Heart left ventricle (tissue), 16 donors: ENCODE measurements at regions not wholly inside any gene's neighbourhood (a gene's known extent, or its start where the extent isn't known, plus 50 kb on each side); places are given as distances from the start of the nearest gene placed in this dataset.

Experiments used
- ATAC-seq, 4 donors: fragments of 200-7000 bp; cut with Tn5 transposase; one replicate each; pipeline ENCODE4 v1.9.1; 2020 to 2022; ENCODE audit warnings: moderate library complexity in 4 of 4, mild to moderate bottlenecking in 3 of 4, moderate number of reproducible peaks in 1 of 4
- DNase-seq, 5 donors: peaks; one replicate each; pipeline ENCODE4 v3.0.0-alpha.2; 2020
- H3K27ac ChIP-seq, 12 donors: fragments of 200-600 bp; sonication (generic) in 4 of 12; one replicate each; pipeline versions ENCODE4 v1.5.0 to v1.8.0; 2016 to 2022; ENCODE audit warnings: mild to moderate bottlenecking in 2 of 12
- H3K27me3 ChIP-seq, 9 donors: fragments of 200-600 bp; sonication (generic) in 2 of 9; one replicate each; pipeline versions ENCODE4 v1.5.1 to v1.8.0; 2016 to 2022; ENCODE audit warnings: mild to moderate bottlenecking in 3 of 9
- H3K36me3 ChIP-seq, 9 donors: fragments of 200-600 bp; sonication (generic) in 2 of 9; one replicate each; pipeline versions ENCODE4 v1.5.0 to v1.8.0; 2018 to 2022; ENCODE audit warnings: mild to moderate bottlenecking in 2 of 9
- H3K4me1 ChIP-seq, 12 donors: fragments of 200-600 bp; sonication (generic) in 4 of 12; one replicate each; pipeline versions ENCODE4 v1.5.0 to v1.8.0; 2016 to 2022; ENCODE audit warnings: mild to moderate bottlenecking in 3 of 12
- H3K4me3 ChIP-seq, 12 donors: fragments of 200-600 bp; sonication (generic) in 4 of 12; one replicate each; pipeline versions ENCODE4 v1.5.0 to v1.8.0; 2017 to 2022; ENCODE audit warnings: mild to moderate bottlenecking in 9 of 12, moderate library complexity in 4 of 12
- H3K9me3 ChIP-seq, 12 donors: fragments of 200-600 bp; sonication (generic) in 4 of 12; one replicate each; pipeline versions ENCODE4 v1.5.0 to v1.8.0; 2016 to 2022; ENCODE audit warnings: mild to moderate bottlenecking in 1 of 12
- CTCF ChIP-seq, 12 donors: fragments of 200-600 bp; sonication (generic) in 4 of 12; IDR thresholded peaks; one replicate each; pipeline versions ENCODE4 v1.5.0 to v1.8.0; 2018 to 2022; ENCODE audit warnings: antibody characterized with exemption in 12 of 12, mild to moderate bottlenecking in 5 of 12
- POLR2A ChIP-seq, 2 donors: fragments of 450-650 bp; IDR thresholded peaks; one replicate each; pipeline ENCODE4 v1.6.1; 2017; ENCODE audit warnings: antibody characterized with exemption in 2 of 2, mild to moderate bottlenecking in 2 of 2, moderate library complexity in 2 of 2
- WGBS, 4 donors: extraction: QIAGEN DNeasy Blood & Tissue Kit in 2 of 4; methylation state at CpG; one replicate each; pipeline versions ENCODE4 v1.1.5 to v1.1.7; 2013 to 2018; 5-methylcytosine and 5-hydroxymethylcytosine counted together
- intact Hi-C, 10 donors: fragments of 100-400 bp; cut with DNase I; formaldehyde crosslinking; loops; one replicate each; pipeline versions ENCODE4 v1.11.1 to v1.14.2; 2022
- donor health status: ischemic (EF 13 %, LVEDD 7.1; RV severe dilation, severe dysfunction).
- donor health status: healthy with polysubstance abuse.
- donor health status: DM: no; HTN: yes; CAD: no.
- donor health status: DM: no; HTN: no; CAD: no.
- donor health status: ischemic (EF 25% LVEDD 6.9; RV normal size, moderate dysfunction).
- donor health status: ischemic (EF 25% LVEDD 5.7; RV mildly dilated, moderate dysfunction).
- donor health status: healthy.
- donor health status: DM: yes; HTN: yes; CAD: no.
- donor health status: ischemic (EF 35%, LVEDD 5.7; RV mildly dilated, moderate dysfunction).
- donor health status: nonischemic (EF 11% LVEDD 7.7; RV severe dilation, severe dysfunction).
- donor health status: DM: yes; HTN: yes; CAD: no.
- donor health status: PGD.
- donor health status: ischemic (EF 29% LVEDD 5.4; RV normal size, mild dysfunction).
- donor health status: nonischemic (EF 23%, LVEDD 6.1; RV moderate dilation, normal function).

- no peak for DNase-seq
- no peaks in the 10 kb centered on the region for H3K36me3 ChIP-seq
- no peaks in the 10 kb centered on the region for H3K27me3 ChIP-seq
- ATAC-seq: no peak
- WGBS, 4 donors: 96 to 100% (median 97%) methylated on average over 1 of the region's 1 CpG
- intact Hi-C loops: no loop called here
- TF ChIP-seq CTCF (IDR thresholded peaks at IDR 0.05) (no peak), POLR2A (IDR thresholded peaks at IDR 0.05) (no peak)
- H3K4me3 ChIP-seq: no peak overlapping the region
- no peak overlapping the region for H3K27ac ChIP-seq
- peaks cover 0 to 3% (median 0%) of the 10 kb centered on the region in 12 donors for H3K4me1 ChIP-seq
- H3K9me3 ChIP-seq: no peaks in the 10 kb centered on the region
These were observed 194.3 kb downstream of the KIT start for GRCh38 chr4:54852054-54852453.

- H3K4me1 ChIP-seq: peaks cover 0 to 16% (median 0%) of the 10 kb centered on the region in 12 donors
- no peaks in the 10 kb centered on the region for H3K36me3 ChIP-seq
- H3K27me3 ChIP-seq: no peaks in the 10 kb centered on the region
- no peaks in the 10 kb centered on the region for H3K9me3 ChIP-seq
- no peak overlapping the region for H3K4me3 ChIP-seq
- no peak for ATAC-seq
- intact Hi-C loops: loop anchor here in 8 of 10 donors (5.0 to 10.0 kb wide), 5 partner anchors 90 to 523 kb away; no protein-coding TSS in a partner anchor
- TF ChIP-seq CTCF (IDR thresholded peaks at IDR 0.05): no peak
- TF ChIP-seq POLR2A (IDR thresholded peaks at IDR 0.05): no peak
- DNase-seq: no peak
- no peak overlapping the region for H3K27ac ChIP-seq
- WGBS, 4 donors: 95 to 98% (median 95%) methylated on average over 2 of the region's 2 CpGs
These were observed 187.2 kb downstream of the KIT start for GRCh38 chr4:54844911-54845310.

GRCh38 chr4:54843946-54844345 lies 186.2 kb downstream of the KIT start:
- H3K27ac ChIP-seq: no peak overlapping the region
- H3K9me3 ChIP-seq: no peaks in the 10 kb centered on the region
- ATAC-seq (no peak), DNase-seq (no peak)
- no peaks in the 10 kb centered on the region for H3K27me3 ChIP-seq
- no peaks in the 10 kb centered on the region for H3K36me3 ChIP-seq
- WGBS, 4 donors: 75 to 85% (median 78%) methylated on average over 3 of the region's 3 CpGs
- intact Hi-C loops: loop anchor here in 8 of 10 donors (5.0 to 10.0 kb wide), 5 partner anchors 91 to 522 kb away; no protein-coding TSS in a partner anchor
- no peak overlapping the region for H3K4me3 ChIP-seq
- peaks cover 0 to 16% (median 0%) of the 10 kb centered on the region in 12 donors for H3K4me1 ChIP-seq
- TF ChIP-seq CTCF (IDR thresholded peaks at IDR 0.05) (no peak), POLR2A (IDR thresholded peaks at IDR 0.05) (no peak)

GRCh38 chr4:54843106-54843505 lies 185.3 kb downstream of the KIT start:
- H3K4me1 ChIP-seq: peaks cover 0 to 16% (median 0%) of the 10 kb centered on the region in 12 donors
- no peaks in the 10 kb centered on the region for H3K36me3 ChIP-seq
- no peaks in the 10 kb centered on the region for H3K9me3 ChIP-seq
- no peak overlapping the region for H3K27ac ChIP-seq
- TF ChIP-seq CTCF (IDR thresholded peaks at IDR 0.05) (no peak), POLR2A (IDR thresholded peaks at IDR 0.05) (no peak)
- ATAC-seq (peak in 3 of 4 donors; percentile 35 to 60 (median 41)), DNase-seq (peak in 3 of 5 donors; percentile 7 to 27 (median 24))
- H3K27me3 ChIP-seq: no peaks in the 10 kb centered on the region
- H3K4me3 ChIP-seq: no peak overlapping the region
- intact Hi-C loops: loop anchor here in 8 of 10 donors (5.0 to 10.0 kb wide), 5 partner anchors 92 to 521 kb away; no protein-coding TSS in a partner anchor
- 52 to 79% (median 66%) methylated on average over 6 of the region's 6 CpGs for WGBS, 4 donors
